SH-SY5Y (cell line): ENCODE measurements at regions not wholly inside any gene's neighbourhood (a gene's known extent, or its start where the extent isn't known, plus 50 kb on each side); places are given as distances from the start of the nearest gene placed in this dataset.

Source experiments
- GATA2 ChIP-seq: IDR thresholded peaks from 2 replicates; pipeline ENCODE4 v1.6.1; 2011; ENCODE audit warnings: mild to moderate bottlenecking, low read depth, low read length
- GATA3 ChIP-seq: IDR thresholded peaks from 2 replicates; pipeline ENCODE4 v1.6.1; 2011; ENCODE audit warnings: low read depth, mild to moderate bottlenecking, low read length, moderate library complexity

DNA sequence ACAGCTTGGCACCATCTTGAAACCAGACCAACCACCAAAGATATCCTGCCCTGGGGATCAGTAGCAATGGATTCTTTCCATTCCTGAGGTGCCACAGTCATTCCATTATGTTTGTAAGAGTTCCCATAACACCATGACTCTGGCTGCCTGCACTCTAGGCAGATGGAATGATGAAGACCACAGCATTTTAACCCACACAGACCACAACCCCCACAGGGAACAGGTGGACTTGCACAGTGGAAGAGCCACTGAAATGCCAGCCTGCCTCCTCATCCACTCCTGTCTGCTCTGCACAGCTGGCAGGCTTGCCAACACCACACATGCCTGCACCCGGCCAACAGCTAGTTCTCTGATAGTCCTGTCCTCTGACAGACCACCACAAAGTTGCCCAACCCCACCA lies 2362.2 kb upstream of the AGA start:
- TF ChIP-seq GATA3: no peak
- TF ChIP-seq GATA2: no peak
